SIG-M5 treated with dmso at 0.1 percent for 504 hours (cell line): ENCODE measurements at regions not wholly inside any gene's neighbourhood (a gene's known extent, or its start where the extent isn't known, plus 50 kb on each side); places are given as distances from the start of the nearest gene placed in this dataset.

ENCODE experiments used
- DNase-seq: peaks from one replicate; lab custom pipeline; 2025; ENCODE audit not compliant: unreplicated experiment; lab: John Stamatoyannopoulos, UW

- DNase-seq: no peak
Observed at GRCh38 chr12:38984388-38984787, 79.0 kb upstream of the CPNE8 start.

- no peak for DNase-seq
Observed at GRCh38 chr12:38983117-38983571, 77.8 kb upstream of the CPNE8 start.

- no peak for DNase-seq
Observed at GRCh38 chr12:38977132-38977531, 71.7 kb upstream of the CPNE8 start.

- no peak for DNase-seq
Observed at GRCh38 chr12:38969706-38970105, 64.3 kb upstream of the CPNE8 start.

GRCh38 chr12:38961683-38962082, 56.3 kb upstream of the CPNE8 start:
- DNase-seq: no peak

GRCh38 chr12:38961012-38961411, 55.6 kb upstream of the CPNE8 start:
- DNase-seq: no peak

GRCh38 chr12:38956337-38956736, 50.9 kb upstream of the CPNE8 start:
- no peak for DNase-seq
